A673 (cell line): ENCODE measurements at regions not wholly inside any gene's neighbourhood (a gene's known extent, or its start where the extent isn't known, plus 50 kb on each side); places are given as distances from the start of the nearest gene placed in this dataset.

ENCODE experiments used
- CTCF ChIP-seq: fragments of 300-800, 200-600 bp; sonication (generic); conservative IDR thresholded peaks from 2 replicates; pipeline ENCODE4 v1.5.1; 2017; ENCODE audit warnings: low read depth, mild to moderate bottlenecking, antibody characterized with exemption, low read length, moderate library complexity, mixed read lengths
- EZH2 ChIP-seq: fragments of 200-600 bp; sonication (generic); IDR thresholded peaks from 2 replicates; pipeline ENCODE4 v1.6.1; 2017; ENCODE audit warnings: borderline replicate concordance, low read depth, mild to moderate bottlenecking, mixed read lengths, antibody characterized with exemption, low read length; ENCODE audit not compliant: poor library complexity, severe bottlenecking

DNA sequence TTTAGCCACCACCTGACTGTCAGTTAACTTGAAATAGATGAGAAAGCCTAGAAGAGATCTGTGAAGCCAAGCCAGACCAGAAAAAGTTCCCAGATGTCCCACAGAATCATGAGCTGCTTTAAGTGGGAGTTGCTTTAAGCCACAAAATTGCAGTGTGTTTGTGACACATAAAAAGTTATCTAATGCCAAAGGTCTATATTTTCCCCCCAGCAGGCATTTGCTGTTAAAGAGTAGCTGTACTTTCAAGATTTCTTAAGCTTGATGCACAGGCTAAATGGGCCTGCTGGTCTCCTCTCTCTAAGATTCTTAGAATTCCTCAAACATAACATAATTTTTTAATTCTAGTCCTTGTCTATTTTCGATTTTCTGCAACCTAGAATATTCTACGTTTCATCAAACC is 825.7 kb downstream of the FAM181B start:
- no peak for TF ChIP-seq CTCF
- no peak for TF ChIP-seq EZH2
